K562 (cell line): ENCODE measurements at regions not wholly inside any gene's neighbourhood (a gene's known extent, or its start where the extent isn't known, plus 50 kb on each side); places are given as distances from the start of the nearest gene placed in this dataset.

Experiments used
- ATAC-seq: fragments of 200-7000 bp; cut with Tn5 transposase; 3 replicates; pipeline ENCODE4 v1.9.1; 2020; ENCODE audit warnings: moderate library complexity
- BruUV-seq: library from RNA; stranded (reverse); fragments of 400-500 nt; replicated peaks from 2 replicates; lab custom pipeline; 2021; lab: Mats Ljungman, UMichigan
- CTCF ChIA-PET: fragments of 300-600 bp; formaldehyde crosslinking; extraction: SDS; loops from one replicate; lab custom pipeline; 2021; ENCODE audit warnings: low intra/inter-chr PET ratio; lab: Yijun Ruan, JAX
- POLR2A ChIA-PET: fragments of 300-600, 350-650 bp; sonication (Branson Sonifier 250); formaldehyde crosslinking; extraction: SDS; loops from one replicate; lab custom pipeline; 2021; ENCODE audit warnings: antibody characterized with exemption, inconsistent platforms; lab: Yijun Ruan, JAX
- DNase-seq, 4 experiments: peaks; one replicate each; pipeline versions ENCODE4 v3.0.0 to v3.0.0-alpha.2; 2011 to 2018; ENCODE audit warnings: low spot score in 3 of 4, mixed read lengths in 3 of 4; ENCODE audit errors: extremely low read depth in 1 of 4
- FAIRE-seq: peaks from 2 replicates; lab custom pipeline; 2011; peaks lifted over from hg19 to GRCh38; lab: Jason Lieb, UNC
- H2AFZ ChIP-seq: 2 replicates; pipeline ENCODE4 v1.6.0; 2011; ENCODE audit warnings: low read depth, low read length, control low read depth, inconsistent platforms
- H3K27ac ChIP-seq: fragments of 200-600 bp; 3 replicates; pipeline ENCODE4 v1.8.0; 2011; ENCODE audit warnings: low read depth, mild to moderate bottlenecking, control low read depth, inconsistent platforms, low read length, moderate library complexity, mixed read lengths; ENCODE audit errors: extremely low read depth
- H3K27me3 ChIP-seq, 2 experiments: fragments of 300-600 bp in 1 of 2; 2 replicates in 1 of 2; 3 replicates in 1 of 2; pipeline versions ENCODE4 v1.6.0 to v1.8.0; 2011; ENCODE audit warnings: inconsistent platforms in 2 of 2, low read length in 2 of 2, mild to moderate bottlenecking in 1 of 2, mixed read lengths in 1 of 2, moderate library complexity in 1 of 2; ENCODE audit not compliant: control insufficient read depth in 2 of 2, insufficient read depth in 2 of 2
- H3K36me3 ChIP-seq: fragments of 300-600 bp; 3 replicates; pipeline ENCODE4 v1.8.0; 2011; ENCODE audit warnings: mild to moderate bottlenecking, low read length, inconsistent platforms; ENCODE audit not compliant: control insufficient read depth, insufficient read depth
- H3K4me1 ChIP-seq, 2 experiments: fragments of 200-600 bp in 1 of 2; replicated peaks in 1 of 2; 2 replicates in 1 of 2; 3 replicates in 1 of 2; pipeline versions ENCODE4 v1.5.1 to v1.8.0; 2011; ENCODE audit warnings: inconsistent platforms in 2 of 2, low read length in 2 of 2, mild to moderate bottlenecking in 1 of 2, mixed read lengths in 1 of 2, moderate library complexity in 1 of 2; ENCODE audit not compliant: control insufficient read depth in 2 of 2, insufficient read depth in 2 of 2
- H3K4me2 ChIP-seq: 2 replicates; pipeline ENCODE4 v1.6.1; 2011; ENCODE audit warnings: low read length, control low read depth, inconsistent platforms, mixed read lengths; ENCODE audit not compliant: insufficient read depth
- H3K4me3 ChIP-seq: fragments of 200-600 bp; sonication (generic), shearing (Covaris generic); 2 replicates; pipeline ENCODE4 v1.5.1; 2016; ENCODE audit warnings: control low read depth, inconsistent platforms
- H3K79me2 ChIP-seq: fragments of 200-600 bp; 3 replicates; pipeline ENCODE4 v1.8.0; 2011; ENCODE audit warnings: low read length, inconsistent platforms; ENCODE audit not compliant: control insufficient read depth, insufficient read depth
- H3K9ac ChIP-seq, 2 experiments: 2 replicates each; pipeline versions ENCODE4 v1.6.0 to v1.6.1; 2011; ENCODE audit warnings: low read depth in 2 of 2, low read length in 2 of 2, control low read depth in 1 of 2, inconsistent platforms in 1 of 2, mild to moderate bottlenecking in 1 of 2, mixed read lengths in 1 of 2; ENCODE audit not compliant: insufficient read depth in 1 of 2
- H3K9me1 ChIP-seq: one replicate; pipeline ENCODE4 v1.6.0; 2011; ENCODE audit warnings: inconsistent platforms, mild to moderate bottlenecking, low read length, moderate library complexity; ENCODE audit not compliant: control insufficient read depth, insufficient read depth
- H3K9me3 ChIP-seq: replicated peaks from 2 replicates; pipeline ENCODE4 v1.5.1; 2011; ENCODE audit warnings: low read depth, low read length, inconsistent platforms; ENCODE audit not compliant: control insufficient read depth, insufficient read depth
- H4K20me1 ChIP-seq: replicated peaks from 2 replicates; pipeline ENCODE4 v1.6.1; 2011; ENCODE audit warnings: low read length, inconsistent platforms, mixed read lengths; ENCODE audit not compliant: control insufficient read depth, insufficient read depth
- BCOR ChIP-seq: fragments of 450-650 bp; IDR thresholded peaks from 2 replicates; pipeline ENCODE4 v1.6.1; 2016
- BHLHE40 ChIP-seq: IDR thresholded peaks from 2 replicates; pipeline ENCODE4 v1.6.1; 2011; ENCODE audit warnings: low read length, improper control_type of control experiment
- CSDE1 ChIP-seq, 2 experiments: fragments of 450-650 bp; IDR thresholded peaks; 2 replicates each; pipeline ENCODE4 v1.6.1; 2016; ENCODE audit warnings: mild to moderate bottlenecking in 1 of 2
- ERF ChIP-seq: fragments of 450-650 bp; formaldehyde crosslinking; IDR thresholded peaks from 2 replicates; pipeline ENCODE4 v1.4.0; 2020; ENCODE audit warnings: mild to moderate bottlenecking, mixed read lengths
- GATAD2A ChIP-seq: fragments of 450-650 bp; IDR thresholded peaks from 2 replicates; pipeline ENCODE4 v1.6.1; 2017
- HOXB6 ChIP-seq: fragments of 250-450 bp; sonication (Bioruptor Pico); IDR thresholded peaks from 2 replicates; pipeline ENCODE4 v1.5.1; 2022; ENCODE audit warnings: mild to moderate bottlenecking, borderline replicate concordance
- MLX ChIP-seq, 2 experiments: fragments of 450-650 bp in 1 of 2; sonication (generic) in 1 of 2; formaldehyde crosslinking; conservative IDR thresholded peaks; 2 replicates each; pipeline versions ENCODE4 v1.4.0 to v1.8.1; 2020 to 2022; ENCODE audit warnings: mild to moderate bottlenecking in 1 of 2, missing genetic modification reagents in 1 of 2
- RNF2 ChIP-seq: sonication (generic); IDR thresholded peaks from 2 replicates; pipeline ENCODE4 v1.6.1; 2016
- SNAPC5 ChIP-seq: fragments of 250-450 bp; sonication (Bioruptor Pico); IDR thresholded peaks from 2 replicates; pipeline ENCODE4 v1.8.0; 2021; ENCODE audit warnings: moderate library complexity, mild to moderate bottlenecking, inconsistent platforms
- TBL1XR1 ChIP-seq, 2 experiments: IDR thresholded peaks; 2 replicates each; pipeline ENCODE4 v1.6.1; 2012; ENCODE audit warnings: improper control_type of control experiment in 2 of 2, low read length in 2 of 2, mild to moderate bottlenecking in 1 of 2
- THRB ChIP-seq: fragments of 450-650 bp; formaldehyde crosslinking; conservative IDR thresholded peaks from 2 replicates; pipeline ENCODE4 v1.4.0; 2022; ENCODE audit warnings: mild to moderate bottlenecking, missing genetic modification characterization
- XRCC3 ChIP-seq: fragments of 450-650 bp; IDR thresholded peaks from 2 replicates; pipeline ENCODE4 v1.6.1; 2017; ENCODE audit warnings: mild to moderate bottlenecking, moderate library complexity
- ZBTB26 ChIP-seq: fragments of 450-650 bp; formaldehyde crosslinking; IDR thresholded peaks from 2 replicates; pipeline ENCODE4 v1.4.0; 2022; ENCODE audit warnings: missing genetic modification characterization
- ZBTB43 ChIP-seq: sonication (generic); formaldehyde crosslinking; IDR thresholded peaks from 2 replicates; pipeline ENCODE4 v1.8.0; 2023; ENCODE audit warnings: mild to moderate bottlenecking, missing genetic modification reagents
- ZFP30 ChIP-seq: fragments of 250-450 bp; sonication (Bioruptor Pico); IDR thresholded peaks from 2 replicates; pipeline ENCODE4 v1.8.0; 2022; ENCODE audit warnings: moderate library complexity, mild to moderate bottlenecking, inconsistent platforms, borderline replicate concordance
- ZNF695 ChIP-seq: fragments of 450-650 bp; formaldehyde crosslinking; IDR thresholded peaks from 2 replicates; pipeline ENCODE4 v1.4.0; 2020; ENCODE audit warnings: mild to moderate bottlenecking, moderate library complexity
- ZNF778 ChIP-seq: fragments of 450-650 bp; formaldehyde crosslinking; IDR thresholded peaks from 2 replicates; pipeline ENCODE4 v1.4.0; 2020; ENCODE audit warnings: mild to moderate bottlenecking, moderate library complexity
- ZNF785 ChIP-seq: fragments of 250-450 bp; sonication (Bioruptor Pico); IDR thresholded peaks from 2 replicates; pipeline ENCODE4 v1.4.0; 2020; ENCODE audit warnings: mild to moderate bottlenecking
- ZSCAN29 ChIP-seq: fragments of 450-650 bp; IDR thresholded peaks from 2 replicates; pipeline ENCODE4 v1.6.1; 2017
- WGBS: fragments of 100-300 bp; shearing (Covaris generic); methylation state at CpG from one replicate; pipeline ENCODE4 v1.1.6; 2016; ENCODE audit warnings: low coverage, mixed read lengths; ENCODE audit not compliant: insufficient coverage; ENCODE audit errors: missing lambda C conversion rate; 5-methylcytosine and 5-hydroxymethylcytosine counted together
- in situ Hi-C: fragments of 300-500 bp; cut with MboI; formaldehyde crosslinking; loops from 4 replicates; pipeline ENCODE4 v1.15.0; 2018; ENCODE audit warnings: inconsistent platforms, mixed read lengths
- intact Hi-C: fragments of 100-400 bp; cut with micrococcal nuclease; formaldehyde crosslinking; loops from 2 replicates; pipeline ENCODE4 v1.14.2; 2022

- in situ Hi-C loops = no loop called here
- ATAC-seq (no peak), FAIRE-seq (no peak), DNase-seq (no peak)
- Histone ChIP-seq H3K9me3 (no peaks in the 10 kb centered on the region), H3K9me1 (no peaks in the 10 kb centered on the region), H3K27me3 (peaks cover 40 to 54% of the 10 kb centered on the region in 2 experiments), H3K9ac (no peak overlapping the region), H2AFZ (no peak overlapping the region), H3K27ac (no peak overlapping the region), H3K4me1 (no peaks in the 10 kb centered on the region), H3K4me2 (no peak overlapping the region), H3K79me2 (no peaks in the 10 kb centered on the region), H3K36me3 (no peaks in the 10 kb centered on the region), H4K20me1 (no peaks in the 10 kb centered on the region), H3K4me3 (no peak overlapping the region)
- BruUV-seq = no TSS peak
- TF ChIP-seq ZNF778 (no peak), ZFP30 (CRISPR knock-in tag) (no peak), ZBTB26 (CRISPR knock-in tag) (no peak), ZBTB43 (CRISPR knock-in tag) (no peak), BCOR (no peak), ZNF695 (CRISPR knock-in tag) (no peak), RNF2 (no peak), ZNF785 (CRISPR knock-in tag) (no peak), HOXB6 (CRISPR knock-in tag) (no peak), BHLHE40 (no peak), ERF (CRISPR knock-in tag) (no peak), TBL1XR1 (IDR thresholded peaks at IDR 0.05; ENCODE audit: low read length in 2 of 2) (no peak), ZSCAN29 (no peak), CSDE1 (IDR thresholded peaks at IDR 0.05) (no peak), XRCC3 (no peak), SNAPC5 (CRISPR knock-in tag) (no peak), GATAD2A (no peak), THRB (CRISPR knock-in tag) (no peak), MLX (CRISPR knock-in tag; conservative IDR thresholded peaks at IDR 0.05) (no peak)
- ChIA-PET POLR2A (interaction anchor here (0.9 kb wide), 1 partner anchor 11 kb away, joined by 3 read pairs; no protein-coding TSS in a partner anchor), CTCF (no interaction called here)
- WGBS = 3% methylated on average over 3 of the region's 3 CpGs
- intact Hi-C loops = no loop called here
These were observed 96.0 kb upstream of the VGLL4 start for GRCh38 chr3:11739706-11740105.
